A673 (cell line): ENCODE measurements at regions not wholly inside any gene's neighbourhood (a gene's known extent, or its start where the extent isn't known, plus 50 kb on each side); places are given as distances from the start of the nearest gene placed in this dataset.

Experiments
- BruUV-seq: library from RNA; stranded (reverse); fragments of 400-500 nt; replicated peaks from 2 replicates; lab custom pipeline; 2021; lab: Mats Ljungman, UMichigan
- CTCF ChIA-PET: fragments of 300-600 bp; sonication (Branson Sonifier 250); formaldehyde crosslinking; loops from one replicate; lab custom pipeline; 2022; ENCODE audit warnings: antibody characterized with exemption; lab: Charles Lee
- POLR2A ChIA-PET: fragments of 300-600 bp; sonication (Branson Sonifier 250); formaldehyde crosslinking; loops from one replicate; lab custom pipeline; 2022; ENCODE audit warnings: antibody characterized with exemption; ENCODE audit not compliant: low non-redundant PET; lab: Charles Lee
- DNase-seq: peaks from one replicate; pipeline ENCODE4 v3.0.0-alpha.2; 2015; ENCODE audit warnings: low spot score
- H3K27ac ChIP-seq: fragments of 200-600 bp; sonication (generic); 2 replicates; pipeline ENCODE4 v1.5.1; 2016; ENCODE audit warnings: mixed run types, low read depth, mild to moderate bottlenecking, mixed read lengths, antibody characterized with exemption, low read length; ENCODE audit not compliant: poor library complexity, severe bottlenecking
- H3K27me3 ChIP-seq: fragments of 200-600 bp; sonication (generic); replicated peaks from 2 replicates; pipeline ENCODE4 v1.6.1; 2017; ENCODE audit warnings: mixed run types, low read depth, mild to moderate bottlenecking, mixed read lengths, antibody characterized with exemption, low read length; ENCODE audit not compliant: insufficient read depth, poor library complexity
- H3K36me3 ChIP-seq: fragments of 200-600 bp; sonication (generic); 2 replicates; pipeline ENCODE4 v1.6.1; 2016; ENCODE audit warnings: mixed run types, mild to moderate bottlenecking, mixed read lengths, antibody characterized with exemption, low read length; ENCODE audit not compliant: insufficient read depth, poor library complexity, severe bottlenecking
- H3K4me1 ChIP-seq: fragments of 200-600 bp; sonication (generic); 2 replicates; pipeline ENCODE4 v1.6.1; 2017; ENCODE audit warnings: mixed run types, mild to moderate bottlenecking, mixed read lengths, antibody characterized with exemption, low read length; ENCODE audit not compliant: insufficient read depth, poor library complexity, severe bottlenecking
- H3K4me3 ChIP-seq: fragments of 200-600 bp; sonication (generic); 2 replicates; pipeline ENCODE4 v1.5.1; 2016; ENCODE audit warnings: low read depth, mixed run types, mild to moderate bottlenecking, mixed read lengths, low read length; ENCODE audit not compliant: poor library complexity, severe bottlenecking
- H3K9me3 ChIP-seq: fragments of 200-600 bp; sonication (generic); 2 replicates; pipeline ENCODE4 v1.6.1; 2016; ENCODE audit warnings: mixed run types, low read depth, mild to moderate bottlenecking, mixed read lengths, antibody characterized with exemption, low read length; ENCODE audit not compliant: poor library complexity, severe bottlenecking
- CTCF ChIP-seq: fragments of 300-800, 200-600 bp; sonication (generic); conservative IDR thresholded peaks from 2 replicates; pipeline ENCODE4 v1.5.1; 2017; ENCODE audit warnings: low read depth, mild to moderate bottlenecking, antibody characterized with exemption, low read length, moderate library complexity, mixed read lengths
- EZH2 ChIP-seq: fragments of 200-600 bp; sonication (generic); IDR thresholded peaks from 2 replicates; pipeline ENCODE4 v1.6.1; 2017; ENCODE audit warnings: borderline replicate concordance, low read depth, mild to moderate bottlenecking, mixed read lengths, antibody characterized with exemption, low read length; ENCODE audit not compliant: poor library complexity, severe bottlenecking
- intact Hi-C: fragments of 100-400 bp; cut with micrococcal nuclease; formaldehyde crosslinking; loops from one replicate; pipeline ENCODE4 v1.10.0; 2022; ENCODE audit not compliant: unreplicated experiment

DNA sequence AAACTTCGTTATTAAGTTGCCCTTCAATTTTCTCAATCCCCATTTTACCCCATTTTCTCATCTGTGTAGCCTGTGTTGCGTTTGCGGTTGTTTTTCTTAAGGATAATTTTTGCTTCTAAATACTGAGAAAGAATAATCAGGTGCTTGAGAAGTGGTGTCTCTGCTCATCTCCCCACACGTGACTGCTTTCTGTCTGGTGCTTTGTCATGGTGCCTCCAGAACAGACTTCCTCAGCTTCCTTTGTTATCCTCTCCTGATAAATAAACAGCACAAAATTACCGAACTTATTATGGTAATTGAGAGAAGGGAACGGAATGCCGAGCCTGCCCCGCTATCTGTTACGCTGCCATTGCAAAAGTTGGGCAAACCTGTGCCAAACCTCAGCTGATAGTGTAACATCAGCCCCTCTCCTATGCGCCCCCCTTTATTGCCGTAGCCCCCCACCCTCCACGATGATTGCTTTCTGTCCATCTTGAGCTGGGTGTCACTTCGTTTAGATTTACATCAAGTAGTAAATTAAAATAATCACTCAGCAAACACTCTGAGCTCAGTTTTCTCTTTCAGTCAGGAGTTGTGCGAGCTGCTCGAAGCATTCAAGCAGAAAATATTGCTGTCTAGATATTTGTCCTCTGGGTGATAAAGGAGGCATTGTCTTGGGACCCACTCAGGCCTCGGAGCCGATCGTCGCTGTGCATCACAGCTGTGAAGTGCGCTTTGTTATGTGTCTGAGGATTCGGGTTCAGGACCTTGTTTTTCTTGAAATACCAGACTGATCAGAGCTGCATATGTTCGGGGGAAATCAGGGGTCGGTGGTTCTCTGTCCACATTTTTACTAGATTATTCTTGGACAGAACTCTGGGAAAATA lies 1008.5 kb upstream of the FANCL start:
- intact Hi-C loops = no loop called here
- H3K4me3 ChIP-seq = no peak overlapping the region
- no peak for DNase-seq
- no peaks in the 10 kb centered on the region for H3K36me3 ChIP-seq
- POLR2A ChIA-PET = no interaction called here
- TF ChIP-seq CTCF = no peak
- TF ChIP-seq EZH2 = no peak
- no peaks in the 10 kb centered on the region for H3K4me1 ChIP-seq
- no peak overlapping the region for H3K27ac ChIP-seq
- H3K27me3 ChIP-seq = peaks cover 7% of the 10 kb centered on the region
- CTCF ChIA-PET = no interaction called here
- no TSS peak for BruUV-seq
- no peaks in the 10 kb centered on the region for H3K9me3 ChIP-seq

- TF ChIP-seq CTCF (no peak), EZH2 (no peak)
- H3K4me3 ChIP-seq = no peak overlapping the region
- no peaks in the 10 kb centered on the region for H3K36me3 ChIP-seq
- no peaks in the 10 kb centered on the region for H3K4me1 ChIP-seq
- intact Hi-C loops = no loop called here
- H3K27ac ChIP-seq = no peak overlapping the region
- ChIA-PET CTCF (no interaction called here), POLR2A (no interaction called here)
- H3K9me3 ChIP-seq = no peaks in the 10 kb centered on the region
- BruUV-seq = no TSS peak
- H3K27me3 ChIP-seq = peaks cover 23% of the 10 kb centered on the region
- DNase-seq = no peak
Measured at GRCh38 chr2:59239146-59239545, 998.0 kb upstream of the FANCL start.

DNA sequence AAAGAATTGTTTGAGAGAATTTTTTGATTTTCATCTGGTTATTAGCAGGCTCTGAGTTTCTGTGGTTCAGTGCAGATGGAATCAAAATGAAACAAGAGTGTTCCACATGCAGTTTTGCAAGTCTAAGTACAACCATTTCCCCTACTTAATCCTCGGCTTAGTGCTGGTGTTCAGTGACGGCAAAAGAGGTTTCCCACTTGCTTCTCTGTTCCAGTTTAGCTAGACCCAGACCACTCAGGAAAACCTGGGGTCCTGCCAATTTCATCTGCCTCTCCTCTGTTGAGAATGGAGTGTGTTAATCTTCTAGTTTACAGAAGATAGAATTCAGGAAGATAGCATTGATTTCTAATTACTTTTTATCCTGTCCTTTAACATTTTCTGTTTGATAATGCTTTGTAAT lies 996.2 kb upstream of the FANCL start:
- Histone ChIP-seq H3K4me1 (no peaks in the 10 kb centered on the region), H3K4me3 (no peak overlapping the region), H3K27ac (no peak overlapping the region), H3K27me3 (peaks cover 10% of the 10 kb centered on the region), H3K9me3 (no peaks in the 10 kb centered on the region), H3K36me3 (no peaks in the 10 kb centered on the region)
- TF ChIP-seq CTCF (no peak), EZH2 (no peak)
- ChIA-PET POLR2A (no interaction called here), CTCF (no interaction called here)
- intact Hi-C loops = no loop called here
- DNase-seq = no peak
- no TSS peak for BruUV-seq
